ENCODE measurements at regions not wholly inside any gene's neighbourhood (a gene's known extent, or its start where the extent isn't known, plus 50 kb on each side); places are given as distances from the start of the nearest gene placed in this dataset.

DNA sequence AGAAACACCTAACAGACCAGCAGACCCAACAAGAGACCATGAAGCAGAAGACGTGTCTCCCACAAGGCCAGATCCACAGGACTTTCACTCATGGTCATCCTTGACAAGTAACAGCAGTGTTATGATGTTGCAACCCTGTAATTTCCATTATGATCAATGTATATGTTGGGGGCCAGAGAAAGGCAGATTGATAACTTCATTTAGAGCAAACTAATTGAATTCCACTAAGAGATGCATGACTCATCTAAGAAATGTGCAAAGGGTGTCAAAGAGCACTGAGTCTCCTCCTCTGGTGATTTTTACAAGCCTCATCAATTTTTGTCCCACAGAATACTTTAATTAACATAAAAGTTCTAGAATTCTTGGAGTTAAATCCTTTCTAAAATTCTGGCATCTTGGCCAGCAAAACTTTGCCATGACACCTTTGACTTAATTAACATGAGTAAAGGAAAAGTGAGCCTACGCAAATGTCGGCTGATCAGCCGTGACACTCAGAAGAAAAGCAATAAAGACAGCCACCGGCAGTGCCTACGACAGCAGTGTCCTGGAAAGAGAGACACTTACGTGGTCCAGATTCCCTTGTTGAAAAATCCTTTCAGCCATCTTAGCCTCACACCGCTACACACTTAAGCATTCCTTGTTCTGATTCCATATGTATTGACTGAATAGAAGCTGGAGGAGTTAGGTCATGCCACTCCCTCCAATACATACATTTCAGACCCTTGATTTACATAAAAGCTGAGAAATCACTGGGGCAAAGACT, 370.2 kb upstream of the CCDC196 start:
- no peaks in the 10 kb centered on the region for H3K36me3 ChIP-seq (replicated peaks; ENCODE audit: insufficient read depth, low read depth)
- H3K9me2 ChIP-seq (replicated peaks; ENCODE audit: insufficient read depth), result no peaks in the 10 kb centered on the region
- no peak overlapping the region for H3K4me3 ChIP-seq
- no peaks in the 10 kb centered on the region for H3K79me2 ChIP-seq
- no peak overlapping the region for H3K4me2 ChIP-seq
- no peak overlapping the region for H2AFZ ChIP-seq
- WGBS (ENCODE audit: low lambda C conversion rate, missing lambda C conversion rate), result 87% methylated on average over 8 of the region's 8 CpGs
- no peak overlapping the region for H3K27ac ChIP-seq
- H4K20me1 ChIP-seq (ENCODE audit: insufficient read depth, poor library complexity, severe bottlenecking), result no peaks in the 10 kb centered on the region
- no peaks in the 10 kb centered on the region for H3K9me3 ChIP-seq (ENCODE audit: low read depth)
- no peak for DNase-seq (ENCODE audit: low spot score)
- H3K27me3 ChIP-seq, result no peaks in the 10 kb centered on the region
- no peaks in the 10 kb centered on the region for H3K4me1 ChIP-seq (ENCODE audit: insufficient read depth)
- TF ChIP-seq, protein P1, sequence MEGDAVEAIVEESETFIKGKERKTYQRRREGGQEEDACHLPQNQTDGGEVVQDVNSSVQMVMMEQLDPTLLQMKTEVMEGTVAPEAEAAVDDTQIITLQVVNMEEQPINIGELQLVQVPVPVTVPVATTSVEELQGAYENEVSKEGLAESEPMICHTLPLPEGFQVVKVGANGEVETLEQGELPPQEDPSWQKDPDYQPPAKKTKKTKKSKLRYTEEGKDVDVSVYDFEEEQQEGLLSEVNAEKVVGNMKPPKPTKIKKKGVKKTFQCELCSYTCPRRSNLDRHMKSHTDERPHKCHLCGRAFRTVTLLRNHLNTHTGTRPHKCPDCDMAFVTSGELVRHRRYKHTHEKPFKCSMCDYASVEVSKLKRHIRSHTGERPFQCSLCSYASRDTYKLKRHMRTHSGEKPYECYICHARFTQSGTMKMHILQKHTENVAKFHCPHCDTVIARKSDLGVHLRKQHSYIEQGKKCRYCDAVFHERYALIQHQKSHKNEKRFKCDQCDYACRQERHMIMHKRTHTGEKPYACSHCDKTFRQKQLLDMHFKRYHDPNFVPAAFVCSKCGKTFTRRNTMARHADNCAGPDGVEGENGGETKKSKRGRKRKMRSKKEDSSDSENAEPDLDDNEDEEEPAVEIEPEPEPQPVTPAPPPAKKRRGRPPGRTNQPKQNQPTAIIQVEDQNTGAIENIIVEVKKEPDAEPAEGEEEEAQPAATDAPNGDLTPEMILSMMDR (IDR thresholded peaks at IDR 0.05; ENCODE audit: poor library complexity), result no peak
- TF ChIP-seq EZH2phosphoT487 (IDR thresholded peaks at IDR 0.05; ENCODE audit: low read depth, severe bottlenecking, unreplicated experiment) (no peak), EZH2 (IDR thresholded peaks at IDR 0.05; ENCODE audit: borderline replicate concordance) (no peak)

GRCh38 chr14:66116732-66117131, 369.4 kb upstream of the CCDC196 start:
- Histone ChIP-seq H3K9me2 (replicated peaks; ENCODE audit: insufficient read depth) (no peaks in the 10 kb centered on the region), H3K27me3 (no peaks in the 10 kb centered on the region), H3K27ac (no peak overlapping the region), H3K36me3 (replicated peaks; ENCODE audit: insufficient read depth, low read depth) (no peaks in the 10 kb centered on the region), H3K4me2 (no peak overlapping the region), H2AFZ (no peak overlapping the region), H3K4me3 (no peak overlapping the region), H3K9me3 (ENCODE audit: low read depth) (no peaks in the 10 kb centered on the region), H3K4me1 (ENCODE audit: insufficient read depth) (no peaks in the 10 kb centered on the region), H3K79me2 (no peaks in the 10 kb centered on the region), H4K20me1 (ENCODE audit: insufficient read depth, poor library complexity, severe bottlenecking) (no peaks in the 10 kb centered on the region)
- WGBS (ENCODE audit: low lambda C conversion rate, missing lambda C conversion rate), result 91% methylated on average over 4 of the region's 4 CpGs
- TF ChIP-seq EZH2 (IDR thresholded peaks at IDR 0.05; ENCODE audit: borderline replicate concordance), result no peak
- TF ChIP-seq EZH2phosphoT487 (IDR thresholded peaks at IDR 0.05; ENCODE audit: low read depth, severe bottlenecking, unreplicated experiment), result no peak
- TF ChIP-seq, protein P1 (IDR thresholded peaks at IDR 0.05; ENCODE audit: poor library complexity), result no peak
- DNase-seq (ENCODE audit: low spot score), result no peak

DNA sequence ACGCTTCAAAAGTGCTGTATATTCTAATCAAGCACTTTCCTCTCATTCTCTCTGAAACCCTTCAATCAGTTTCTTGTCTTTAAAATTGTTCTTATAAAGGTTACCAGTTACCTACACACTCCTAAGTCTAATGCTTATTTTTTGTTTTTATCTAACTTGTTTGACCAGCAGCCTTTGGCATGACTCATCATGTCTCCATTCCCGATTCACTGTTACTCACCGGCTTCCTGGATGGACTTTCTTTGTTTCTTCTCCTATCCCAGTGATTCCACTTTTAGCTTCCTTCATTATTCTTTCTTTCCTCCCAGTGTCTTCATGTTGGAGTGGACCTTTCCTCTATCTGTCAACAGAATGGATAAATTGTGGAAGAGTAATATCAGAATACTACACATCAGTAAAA, 368.6 kb upstream of the CCDC196 start:
- peak overlapping the region; percentile 24 for H2AFZ ChIP-seq
- H3K36me3 ChIP-seq (replicated peaks; ENCODE audit: insufficient read depth, low read depth), result no peaks in the 10 kb centered on the region
- WGBS (ENCODE audit: low lambda C conversion rate, missing lambda C conversion rate), result 50% methylated on average over 3 of the region's 3 CpGs
- H3K9me3 ChIP-seq (ENCODE audit: low read depth), result no peaks in the 10 kb centered on the region
- H3K4me1 ChIP-seq (ENCODE audit: insufficient read depth), result no peaks in the 10 kb centered on the region
- H4K20me1 ChIP-seq (ENCODE audit: insufficient read depth, poor library complexity, severe bottlenecking), result no peaks in the 10 kb centered on the region
- peak overlapping the region; percentile 33 for H3K27ac ChIP-seq
- H3K4me3 ChIP-seq, result no peak overlapping the region
- no peaks in the 10 kb centered on the region for H3K79me2 ChIP-seq
- no peaks in the 10 kb centered on the region for H3K27me3 ChIP-seq
- H3K4me2 ChIP-seq, result no peak overlapping the region
- H3K9me2 ChIP-seq (replicated peaks; ENCODE audit: insufficient read depth), result no peaks in the 10 kb centered on the region
- peak; percentile 33 for DNase-seq (ENCODE audit: low spot score)
- TF ChIP-seq, protein P1 (IDR thresholded peaks at IDR 0.05; ENCODE audit: poor library complexity), result no peak
- no peak for TF ChIP-seq EZH2 (IDR thresholded peaks at IDR 0.05; ENCODE audit: borderline replicate concordance)
- no peak for TF ChIP-seq EZH2phosphoT487 (IDR thresholded peaks at IDR 0.05; ENCODE audit: low read depth, severe bottlenecking, unreplicated experiment)

Data from hepatocyte (in vitro differentiated cells).